ENCODE measurements at regions not wholly inside any gene's neighbourhood (a gene's known extent, or its start where the extent isn't known, plus 50 kb on each side); places are given as distances from the start of the nearest gene placed in this dataset.

DNA sequence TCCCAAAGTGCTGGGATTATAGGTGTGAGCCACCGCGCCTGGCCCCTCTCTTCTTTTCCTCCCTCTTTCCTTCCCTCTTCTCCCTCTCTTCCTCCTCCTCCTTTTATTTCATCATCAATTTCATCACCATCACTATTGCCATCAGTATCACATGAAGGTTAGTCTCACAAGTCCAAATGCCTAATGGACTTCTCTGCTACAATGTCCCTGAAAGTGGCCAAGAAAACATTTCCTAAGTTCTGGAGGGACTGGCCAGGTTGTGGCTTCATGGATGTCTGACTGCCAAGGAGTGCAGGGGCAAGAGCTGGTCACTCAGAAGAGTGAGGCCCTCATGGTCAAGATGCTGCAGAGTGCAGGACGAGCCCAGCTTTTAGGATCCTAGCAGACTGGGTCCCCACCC is 97.6 kb downstream of the SYNE3 start:
- H3K4me3 ChIP-seq (ENCODE audit: low read depth, low read length) = no peak overlapping the region
- no peak for DNase-seq (ENCODE audit: low read depth)
- TF ChIP-seq, protein P1, sequence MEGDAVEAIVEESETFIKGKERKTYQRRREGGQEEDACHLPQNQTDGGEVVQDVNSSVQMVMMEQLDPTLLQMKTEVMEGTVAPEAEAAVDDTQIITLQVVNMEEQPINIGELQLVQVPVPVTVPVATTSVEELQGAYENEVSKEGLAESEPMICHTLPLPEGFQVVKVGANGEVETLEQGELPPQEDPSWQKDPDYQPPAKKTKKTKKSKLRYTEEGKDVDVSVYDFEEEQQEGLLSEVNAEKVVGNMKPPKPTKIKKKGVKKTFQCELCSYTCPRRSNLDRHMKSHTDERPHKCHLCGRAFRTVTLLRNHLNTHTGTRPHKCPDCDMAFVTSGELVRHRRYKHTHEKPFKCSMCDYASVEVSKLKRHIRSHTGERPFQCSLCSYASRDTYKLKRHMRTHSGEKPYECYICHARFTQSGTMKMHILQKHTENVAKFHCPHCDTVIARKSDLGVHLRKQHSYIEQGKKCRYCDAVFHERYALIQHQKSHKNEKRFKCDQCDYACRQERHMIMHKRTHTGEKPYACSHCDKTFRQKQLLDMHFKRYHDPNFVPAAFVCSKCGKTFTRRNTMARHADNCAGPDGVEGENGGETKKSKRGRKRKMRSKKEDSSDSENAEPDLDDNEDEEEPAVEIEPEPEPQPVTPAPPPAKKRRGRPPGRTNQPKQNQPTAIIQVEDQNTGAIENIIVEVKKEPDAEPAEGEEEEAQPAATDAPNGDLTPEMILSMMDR (IDR thresholded peaks at IDR 0.05; ENCODE audit: insufficient read depth, low read depth, low read length) = no peak

DNA sequence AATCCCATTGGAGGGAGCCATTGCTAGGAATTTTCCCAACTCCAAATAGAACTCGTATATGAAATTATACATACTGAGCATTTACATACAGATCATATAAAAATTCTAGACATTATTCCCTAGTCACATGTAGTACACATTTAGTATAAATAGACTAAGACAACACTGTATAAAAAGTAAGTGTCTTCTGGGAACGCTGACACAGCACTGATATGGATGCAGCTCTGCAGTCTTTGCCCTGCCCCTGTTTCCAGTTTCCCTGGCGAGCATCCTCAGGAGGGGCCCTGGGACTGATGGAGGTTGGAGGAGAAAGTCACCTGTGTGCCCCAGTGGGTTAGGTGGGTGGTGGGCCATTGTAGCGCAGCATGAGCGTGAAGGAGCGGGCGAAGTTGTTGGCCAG is 97.8 kb upstream of the CLMN start:
- TF ChIP-seq, protein P1 (IDR thresholded peaks at IDR 0.05; ENCODE audit: insufficient read depth, low read depth, low read length) = no peak
- no peak overlapping the region for H3K4me3 ChIP-seq (ENCODE audit: low read depth, low read length)
- no peak for DNase-seq (ENCODE audit: low read depth)

DNA sequence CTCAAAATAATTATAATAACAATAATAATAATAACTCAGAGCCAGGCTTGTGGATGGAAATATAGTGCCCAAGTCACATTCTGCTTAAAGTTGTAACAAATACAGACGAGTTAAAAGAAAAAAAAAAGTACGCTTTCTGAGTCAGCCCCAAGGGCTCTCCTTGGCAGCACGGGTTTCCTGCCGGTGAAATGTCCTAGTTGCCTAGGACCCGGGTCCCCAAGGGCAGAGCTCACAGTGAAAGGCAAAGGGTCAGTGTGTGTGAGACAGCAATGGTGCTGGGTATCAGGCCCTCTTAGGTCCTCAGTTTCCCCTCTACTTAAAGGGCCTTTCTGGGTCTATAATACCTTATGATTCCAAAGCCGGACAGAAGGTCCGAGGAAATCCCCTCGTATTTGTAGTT is 96.3 kb upstream of the CLMN start:
- TF ChIP-seq, protein P1 (IDR thresholded peaks at IDR 0.05; ENCODE audit: insufficient read depth, low read depth, low read length) = no peak
- no peak for DNase-seq (ENCODE audit: low read depth)
- H3K4me3 ChIP-seq (ENCODE audit: low read depth, low read length) = no peak overlapping the region

DNA sequence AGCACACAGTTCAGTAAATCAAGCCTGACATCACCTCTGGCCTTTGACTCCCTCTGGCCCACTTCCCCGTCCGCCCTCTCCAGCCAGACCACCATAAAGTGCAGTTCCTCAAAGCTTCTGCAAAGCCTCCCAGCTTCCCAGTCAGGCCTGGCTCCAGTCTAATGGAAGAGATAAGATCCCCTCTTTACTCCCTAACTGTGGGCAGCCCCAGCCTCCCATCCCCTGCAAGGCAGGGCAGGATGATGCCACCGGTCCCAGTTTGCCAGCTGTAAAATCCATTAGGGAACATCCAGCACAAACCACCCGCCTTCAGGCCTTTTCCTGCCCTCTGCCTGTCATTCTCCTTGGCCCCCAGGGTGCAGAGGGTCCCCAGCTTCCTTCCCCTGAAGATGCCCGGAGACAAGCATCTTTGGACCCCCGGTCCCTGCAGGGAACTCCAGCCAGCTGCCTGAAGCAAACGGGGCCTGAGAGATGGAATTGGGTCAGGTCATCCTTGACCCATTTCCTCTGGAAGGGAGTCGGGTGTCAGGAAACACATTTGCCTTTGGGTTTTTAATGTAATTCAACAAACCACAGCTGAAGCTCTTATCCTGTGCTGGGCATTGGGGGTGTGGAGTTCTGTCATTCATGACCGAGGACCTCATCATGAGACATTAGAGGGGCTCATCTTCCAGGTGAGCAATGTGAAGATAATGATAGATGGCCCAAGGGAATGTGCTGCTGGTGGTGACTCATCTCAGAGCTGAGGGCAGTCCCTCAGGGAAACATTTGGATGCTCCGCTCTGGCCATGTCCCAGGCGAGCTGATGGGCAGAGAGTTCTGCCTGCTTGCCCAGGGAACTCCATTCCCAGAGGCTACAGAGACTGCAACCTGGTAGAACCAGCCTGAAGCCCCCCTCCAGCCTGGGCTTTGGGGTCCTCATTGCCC is 93.8 kb upstream of the CLMN start:
- TF ChIP-seq, protein P1 (IDR thresholded peaks at IDR 0.05; ENCODE audit: insufficient read depth, low read depth, low read length) = no peak
- H3K4me3 ChIP-seq (ENCODE audit: low read depth, low read length) = no peak overlapping the region
- no peak for DNase-seq (ENCODE audit: low read depth)

DNA sequence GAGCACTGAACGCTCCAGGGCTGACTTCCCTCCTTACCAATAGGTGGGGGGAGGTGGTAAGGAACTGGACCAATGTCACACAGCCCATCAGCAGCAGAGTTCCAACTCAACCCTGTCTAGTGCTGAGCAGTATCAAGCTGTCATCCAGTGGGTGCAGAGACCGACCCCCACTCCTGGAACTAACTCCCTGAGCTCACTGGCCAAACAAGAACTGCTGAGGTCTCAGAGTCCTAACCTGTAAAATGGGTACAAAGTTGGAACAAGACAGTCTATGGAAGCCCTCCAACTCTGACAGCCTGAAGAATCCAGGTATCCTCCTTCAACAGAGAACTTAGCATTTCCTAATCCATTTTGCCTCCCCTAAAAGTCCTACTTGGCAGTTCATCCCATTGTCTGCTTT is 91.1 kb upstream of the CLMN start:
- TF ChIP-seq, protein P1 (IDR thresholded peaks at IDR 0.05; ENCODE audit: insufficient read depth, low read depth, low read length) = no peak
- no peak for DNase-seq (ENCODE audit: low read depth)
- H3K4me3 ChIP-seq (ENCODE audit: low read depth, low read length) = no peak overlapping the region

DNA sequence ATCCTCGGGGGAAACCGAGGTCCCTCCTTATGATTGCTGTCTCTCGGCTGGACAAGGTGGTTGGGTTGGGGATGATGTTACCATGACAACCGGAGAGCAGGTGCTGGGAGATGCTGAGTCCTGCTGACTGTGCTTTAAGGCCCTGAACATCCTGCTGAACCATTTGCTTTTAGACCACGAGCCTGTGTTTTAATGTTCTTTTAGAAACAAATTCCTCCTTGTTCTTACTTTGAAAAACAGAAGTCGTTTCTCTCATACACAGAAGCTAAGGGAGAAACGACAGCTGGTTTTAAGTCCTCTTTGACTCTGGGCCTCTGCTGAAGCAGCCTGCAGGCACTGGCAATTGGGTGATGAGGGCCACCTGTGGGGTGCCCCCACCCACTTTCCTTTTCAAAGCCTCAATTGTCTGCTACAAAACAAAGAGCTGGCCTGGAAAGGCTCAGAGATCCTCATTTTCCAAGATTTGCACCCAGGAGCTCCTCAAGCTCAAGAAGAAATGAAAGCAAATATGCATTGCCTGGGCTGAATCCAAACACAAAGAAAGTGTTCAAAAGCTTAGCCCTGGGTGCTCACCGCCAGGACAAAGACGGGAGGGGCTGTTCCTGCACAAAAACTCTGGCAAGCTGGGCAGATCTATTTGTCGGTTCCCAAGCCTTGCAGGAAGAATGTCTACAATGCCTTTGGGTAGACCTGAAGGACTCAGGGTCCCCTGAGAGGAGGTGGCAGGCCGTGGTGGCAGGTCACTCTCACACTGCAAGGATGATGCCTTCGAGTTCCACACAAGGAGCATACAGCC is 90.0 kb upstream of the CLMN start:
- no peak overlapping the region for H3K4me3 ChIP-seq (ENCODE audit: low read depth, low read length)
- TF ChIP-seq, protein P1 (IDR thresholded peaks at IDR 0.05; ENCODE audit: insufficient read depth, low read depth, low read length) = no peak
- DNase-seq (ENCODE audit: low read depth) = no peak

All from fibroblast of villous mesenchyme (primary cell).